Suppressor macrophage treated with lipopolysaccharide for 1 hour (primary cell): ENCODE measurements at regions not wholly inside any gene's neighbourhood (a gene's known extent, or its start where the extent isn't known, plus 50 kb on each side); places are given as distances from the start of the nearest gene placed in this dataset.

ENCODE experiments used
- DNase-seq, 3 donors: peaks; one replicate each; pipeline ENCODE4 v3.0.0-alpha.2; 2020 to 2022

DNA sequence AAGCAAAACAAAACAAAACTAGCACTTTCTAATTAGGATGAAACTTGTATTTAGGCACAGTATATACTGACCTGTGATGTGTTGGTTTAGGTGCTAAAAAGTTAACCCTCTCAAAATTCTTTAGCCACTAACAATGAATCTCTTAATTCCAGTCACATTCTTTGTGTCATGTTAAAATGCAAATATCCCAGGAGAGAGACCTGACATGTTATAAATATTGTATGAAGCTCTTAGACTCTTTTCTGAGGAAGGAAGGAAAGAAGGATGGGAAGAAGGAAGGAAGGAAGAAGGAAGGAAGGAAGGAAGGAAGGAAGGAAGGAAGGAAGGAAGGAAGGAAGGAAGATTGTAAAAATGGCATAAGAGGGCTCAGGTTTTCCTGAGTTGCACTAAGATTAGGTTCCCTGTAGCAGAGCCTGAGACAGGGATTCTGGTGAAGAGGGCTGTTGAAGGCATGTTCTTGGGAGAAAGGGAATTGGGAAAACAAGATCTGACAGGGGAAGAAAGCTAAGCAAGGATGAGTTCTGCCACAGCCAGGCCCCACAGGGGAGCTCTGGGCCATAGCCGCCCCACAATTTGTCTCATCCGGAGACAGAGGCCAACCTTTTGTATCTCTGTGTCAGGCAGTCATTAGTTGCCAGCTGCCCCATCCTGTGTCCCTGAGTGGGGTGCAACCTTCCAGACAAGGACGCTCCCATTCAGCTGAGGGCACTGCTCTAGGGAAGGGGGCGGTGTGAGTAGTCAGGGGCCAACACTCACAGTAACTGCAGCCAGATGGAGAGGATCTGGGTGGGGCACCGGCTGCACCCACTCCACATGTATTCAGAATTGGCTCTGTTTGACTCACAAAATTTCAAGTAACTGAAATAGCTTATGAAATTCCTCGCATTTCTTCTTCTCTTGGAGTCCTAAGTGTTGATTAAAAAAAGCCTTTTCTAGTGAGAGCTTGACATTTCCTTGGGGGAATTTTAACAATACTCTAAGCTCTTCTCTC lies 189.3 kb upstream of the ARG1 start:
- no peak for DNase-seq

DNA sequence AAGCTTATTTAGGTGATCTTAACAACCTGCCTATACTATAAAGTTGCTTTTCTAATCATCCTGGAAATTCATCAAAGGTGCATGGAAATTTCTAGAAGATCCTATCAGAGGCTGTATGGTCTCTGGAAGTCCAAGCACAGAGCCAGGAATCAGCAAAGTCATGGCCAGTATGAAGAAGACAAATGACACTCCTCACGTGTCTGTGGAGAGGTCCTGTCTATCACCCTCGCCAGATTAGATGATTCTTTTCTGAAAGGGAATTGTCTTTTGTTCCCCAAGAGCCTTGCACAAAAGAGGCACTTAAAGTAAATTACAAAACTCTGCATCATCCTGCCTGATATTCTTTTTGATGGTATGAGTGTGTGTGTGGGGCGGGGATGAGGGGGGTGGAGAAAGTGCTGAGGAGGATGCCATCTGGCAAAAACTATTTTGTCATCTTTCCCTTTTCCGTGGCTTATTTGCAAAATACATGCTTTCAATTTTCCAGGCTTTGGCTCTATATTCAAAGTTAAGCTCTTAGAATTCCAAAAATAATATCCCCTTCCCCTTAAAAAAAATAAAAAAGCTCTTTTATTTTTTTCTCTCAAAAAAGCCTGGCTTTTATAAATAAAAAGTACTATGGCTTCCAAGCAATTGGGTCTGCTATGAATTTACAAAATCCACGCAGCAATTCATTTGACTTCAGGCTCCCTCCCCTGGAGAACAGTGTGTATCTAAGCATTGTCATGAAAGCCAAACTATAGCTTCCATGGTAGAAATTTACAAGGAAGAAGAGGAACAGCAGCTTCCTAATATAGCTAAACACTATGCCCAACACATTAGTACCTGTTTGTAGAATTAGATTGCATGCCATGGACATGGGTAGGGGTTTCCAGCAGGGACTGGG lies 185.2 kb upstream of the ARG1 start:
- DNase-seq: no peak

DNA sequence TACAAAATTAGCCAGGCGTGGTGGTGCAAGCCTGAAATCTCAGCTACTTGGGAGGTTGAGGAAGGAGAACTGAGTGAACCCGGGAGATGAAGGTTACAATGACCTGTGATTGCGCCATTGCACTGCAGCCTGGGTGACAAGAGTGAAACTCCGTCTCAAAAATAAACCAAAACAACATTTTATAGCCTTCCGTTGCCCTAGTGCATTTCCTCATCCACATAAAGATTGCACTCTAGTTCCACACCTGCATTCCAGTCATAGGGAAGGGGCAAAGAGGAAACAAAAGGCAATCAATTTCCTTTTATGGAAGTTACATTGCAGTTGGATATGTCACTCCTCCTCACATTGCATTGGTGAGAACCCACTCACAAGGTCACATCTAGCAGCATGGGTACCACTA lies 182.7 kb upstream of the ARG1 start:
- no peak for DNase-seq

DNA sequence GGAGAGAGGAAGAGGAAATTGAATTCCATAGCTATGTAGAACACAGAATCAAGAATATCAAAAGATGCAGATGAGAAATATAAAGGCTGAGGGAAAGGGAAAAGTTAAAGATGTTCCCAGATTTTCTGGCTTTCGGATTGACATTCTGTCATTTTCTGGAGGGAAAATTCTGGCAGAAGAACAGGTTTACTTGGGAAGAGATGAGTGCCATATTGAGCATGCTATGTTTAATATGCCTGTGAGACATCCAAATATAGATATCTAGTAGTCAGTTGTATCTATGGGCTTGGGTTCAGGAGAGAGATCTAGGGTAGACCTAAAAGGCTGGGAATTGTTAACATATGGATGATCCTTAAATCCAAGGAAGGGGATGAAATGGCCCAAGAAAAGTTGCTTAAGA lies 181.9 kb upstream of the ARG1 start:
- no peak for DNase-seq

DNA sequence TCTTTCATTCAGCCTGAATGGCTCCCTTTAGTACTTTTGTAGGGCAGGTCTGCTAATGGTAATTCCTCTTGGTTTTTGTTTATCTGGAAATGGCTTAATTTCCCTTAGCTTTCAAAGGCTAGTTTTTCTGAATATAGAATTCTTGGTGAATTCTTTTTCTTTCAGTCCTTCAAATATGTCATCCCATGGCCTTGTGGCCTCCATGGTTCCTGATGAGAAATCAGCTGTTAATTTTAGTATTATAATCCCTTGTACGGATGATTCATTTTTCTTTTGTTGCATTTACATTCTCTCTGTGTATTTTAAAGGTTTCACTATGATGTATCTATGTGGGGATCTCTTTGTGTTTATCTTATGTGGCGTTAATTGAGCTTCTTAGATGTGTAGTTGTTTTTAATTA lies 179.6 kb upstream of the ARG1 start:
- no peak for DNase-seq

DNA sequence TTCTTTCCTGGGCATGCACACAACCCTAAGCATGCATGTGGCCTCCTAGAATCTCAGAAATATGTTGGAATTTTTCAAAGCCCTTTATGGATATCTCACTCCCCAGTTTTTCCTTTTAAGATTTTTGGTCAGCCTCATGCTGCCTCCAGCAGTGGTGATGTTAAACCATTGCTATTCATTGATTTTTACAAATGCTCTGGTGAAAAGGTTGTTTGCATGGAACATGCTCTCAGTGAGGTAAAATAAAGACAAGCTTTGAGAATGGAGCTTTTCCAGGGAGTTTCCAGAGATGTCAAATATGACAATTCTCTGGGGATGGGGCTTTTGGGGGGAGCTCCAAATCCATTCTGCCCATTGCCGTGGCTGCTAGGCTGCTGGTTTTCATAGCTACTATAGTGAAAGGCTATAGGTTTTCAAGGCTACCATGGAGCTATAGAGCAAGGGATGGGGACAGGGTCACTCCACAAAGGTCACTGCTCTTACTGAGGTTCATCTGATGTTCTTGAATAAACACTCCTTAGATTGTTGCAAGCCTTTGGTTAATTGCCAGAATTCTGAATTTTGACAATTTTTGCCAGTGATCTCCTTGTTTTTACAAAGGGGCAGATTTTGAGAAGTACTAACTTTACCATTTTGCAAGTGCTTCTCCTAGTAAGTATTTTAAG lies 178.1 kb upstream of the ARG1 start:
- no peak for DNase-seq

DNA sequence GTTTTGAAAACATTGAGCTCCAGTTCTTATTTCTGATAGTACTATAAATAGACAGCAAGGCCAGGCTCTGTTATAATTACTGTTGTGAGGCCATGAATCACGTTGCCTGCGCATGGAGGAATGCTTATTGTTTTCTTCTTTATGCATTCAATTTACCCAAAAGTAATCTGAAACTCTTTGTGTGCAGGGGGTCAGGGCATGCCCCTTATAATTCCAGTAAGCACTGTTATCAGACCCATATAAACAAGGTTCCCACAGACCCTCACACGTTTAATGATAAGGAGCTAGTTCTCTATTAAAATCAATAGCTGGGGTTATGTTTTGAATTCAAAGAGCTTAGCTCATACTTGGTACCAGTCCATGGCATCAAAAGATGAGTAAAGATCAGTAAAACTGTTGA lies 174.8 kb upstream of the ARG1 start:
- no peak for DNase-seq

DNA sequence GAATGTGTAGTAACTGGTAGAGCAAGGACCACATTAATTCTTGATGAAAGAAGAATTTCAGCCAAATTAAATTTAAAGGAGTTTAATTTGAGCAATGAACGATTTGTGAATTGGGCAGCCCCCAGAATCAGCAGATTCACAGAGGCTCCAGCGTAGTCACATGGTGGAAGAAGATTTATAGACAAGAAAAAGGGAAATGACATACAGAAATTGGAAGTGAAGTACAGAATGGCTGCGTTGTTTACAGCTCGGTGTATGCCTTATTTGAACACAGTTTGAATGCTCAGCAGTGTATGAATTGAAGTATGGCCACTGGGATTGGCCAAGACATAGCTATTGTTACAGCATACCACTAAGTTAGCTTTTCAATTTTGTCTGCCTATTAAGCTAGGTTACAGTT lies 173.6 kb upstream of the ARG1 start:
- peak in 1 of 3 donors; percentile 1 for DNase-seq

DNA sequence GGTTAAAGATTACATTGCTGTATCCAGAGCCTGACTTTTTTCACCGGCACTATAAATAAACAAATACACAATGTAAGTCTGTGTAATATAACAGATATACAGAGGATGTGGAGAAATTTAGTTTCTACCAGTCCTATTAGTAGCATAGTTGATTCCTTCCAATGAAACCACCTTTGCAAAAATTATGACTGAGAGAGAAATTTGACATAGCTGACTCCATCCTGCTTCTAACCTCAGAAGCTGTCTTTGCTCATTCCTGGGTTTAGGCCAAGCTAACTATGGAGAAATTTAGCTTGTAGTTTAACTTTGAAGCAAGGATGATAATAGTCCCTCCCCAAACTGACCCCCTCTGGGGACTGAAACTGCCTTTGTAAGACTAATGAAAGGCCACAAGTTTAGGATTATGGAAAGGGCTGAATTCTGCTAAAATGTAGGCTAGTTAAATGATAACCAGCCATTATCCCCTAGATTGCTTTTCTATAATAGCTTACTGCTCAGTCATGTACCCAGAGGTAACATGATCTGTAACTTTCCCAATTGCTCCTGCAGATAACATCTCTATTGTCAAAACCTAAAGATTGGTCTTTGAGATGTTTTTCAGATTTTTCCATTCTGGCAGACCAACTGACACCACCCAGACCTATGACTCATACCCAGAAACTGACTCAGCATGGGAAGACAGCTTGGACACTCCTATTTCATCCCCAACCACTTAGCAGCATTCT lies 172.8 kb upstream of the ARG1 start:
- DNase-seq: peak in 2 of 3 donors; percentile 5 to 22

DNA sequence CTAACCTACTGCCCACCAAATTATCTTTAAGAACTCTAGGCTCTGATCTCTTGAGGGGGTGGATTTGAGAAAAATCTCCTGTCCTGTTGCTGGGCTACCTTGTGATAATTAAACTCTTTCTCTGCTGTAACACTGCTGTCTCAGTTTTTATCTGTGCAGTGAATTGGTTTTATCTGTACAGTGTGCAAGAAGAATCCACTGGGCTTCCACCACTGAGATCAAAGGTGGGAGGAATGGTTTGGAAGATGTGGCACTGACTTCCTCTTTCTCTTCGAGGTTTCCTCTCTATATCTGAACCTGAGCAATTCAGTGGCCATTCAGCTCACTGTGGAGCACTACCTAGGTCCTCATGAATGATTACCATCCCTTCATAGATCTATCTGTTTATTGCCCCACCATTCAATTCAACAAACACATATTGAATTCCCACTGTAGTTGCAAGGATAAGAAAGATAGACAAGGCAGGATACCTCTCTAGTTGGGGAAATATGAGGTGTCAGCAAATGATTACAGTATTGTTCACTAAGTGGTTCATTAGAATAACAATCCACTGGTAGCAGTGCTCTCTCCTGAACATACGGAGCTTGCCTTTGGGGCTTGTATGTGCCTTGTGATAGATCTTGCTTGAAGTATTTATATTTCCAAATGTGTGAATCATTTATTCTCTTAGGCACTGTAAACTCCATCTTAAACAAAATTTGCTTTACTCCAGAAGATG lies 172.1 kb upstream of the ARG1 start:
- no peak for DNase-seq

DNA sequence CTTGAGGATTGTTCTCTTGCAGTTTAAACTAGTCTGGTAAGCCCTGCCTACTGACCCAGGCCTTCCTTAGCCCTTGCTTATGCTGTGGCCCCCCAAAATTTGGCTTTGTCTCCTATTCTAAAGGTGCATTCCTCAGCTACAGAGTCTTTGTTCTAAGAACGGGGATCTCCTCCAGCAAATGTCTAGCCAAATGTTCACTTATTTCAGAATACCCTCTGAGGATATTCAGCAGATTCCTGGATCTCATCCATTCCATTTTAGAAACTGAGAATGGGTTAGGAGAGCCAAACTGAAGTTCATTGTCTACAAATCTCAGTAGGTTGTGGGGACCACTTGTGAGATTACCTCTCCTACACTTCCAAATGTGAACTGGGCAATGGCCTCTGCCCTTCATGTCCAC lies 164.2 kb upstream of the ARG1 start:
- DNase-seq: no peak

DNA sequence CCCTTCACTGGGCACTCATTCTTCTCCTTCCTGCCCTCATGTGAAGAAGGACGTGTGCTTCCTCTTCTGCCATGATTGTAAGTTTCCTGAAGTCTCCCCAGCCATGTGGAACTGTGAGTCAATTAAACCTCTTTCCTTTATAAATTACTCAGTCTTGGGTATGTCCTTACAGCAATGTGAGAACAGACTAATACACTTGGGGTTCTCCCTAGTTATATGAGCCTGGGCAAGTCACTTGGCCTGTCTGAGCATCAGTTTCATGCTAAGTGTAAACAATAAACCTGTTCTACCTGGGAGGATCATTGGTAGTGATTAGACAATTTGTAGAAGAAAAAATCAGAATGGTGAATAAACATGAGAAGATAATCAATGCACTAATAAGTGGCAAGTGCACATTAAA lies 162.2 kb upstream of the ARG1 start:
- no peak for DNase-seq

DNA sequence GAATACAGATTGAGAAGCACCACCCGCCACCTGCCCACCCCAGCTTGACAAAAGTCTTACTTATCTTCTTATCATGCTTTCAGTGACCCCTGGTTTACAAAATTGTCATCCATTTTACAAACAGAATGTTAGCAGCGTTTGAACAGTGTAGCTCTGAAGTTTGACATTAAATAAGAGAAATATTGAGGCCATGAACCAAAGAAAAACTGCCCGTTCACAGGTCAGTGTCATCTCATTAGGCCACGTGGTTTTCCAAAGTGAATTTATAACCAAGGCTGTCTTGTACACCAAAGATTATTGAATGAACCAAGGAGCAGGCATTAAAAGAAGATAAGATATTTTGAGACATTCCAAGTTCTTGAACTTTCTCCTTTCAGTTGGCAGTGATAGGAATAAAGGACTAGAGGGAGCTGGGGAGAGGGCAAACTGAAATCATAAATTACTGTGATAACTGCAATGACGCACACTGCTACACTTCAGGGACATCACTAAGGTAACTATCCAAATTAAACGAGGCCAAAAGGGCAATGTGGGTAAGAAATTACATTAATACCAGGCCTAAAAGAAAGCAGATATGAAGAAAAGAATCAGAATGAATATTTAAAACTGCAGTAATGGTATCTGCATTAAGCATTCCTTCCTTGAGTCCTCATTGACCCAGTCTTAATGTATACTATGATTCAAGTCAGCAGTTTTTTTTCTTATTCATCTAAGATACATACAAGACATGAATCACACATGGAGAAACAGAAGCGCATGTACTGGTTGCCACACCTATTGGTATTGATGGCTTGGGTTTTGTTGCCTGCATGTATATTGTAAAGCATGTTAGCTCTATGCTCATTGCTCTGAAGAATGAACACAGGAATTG lies 159.8 kb upstream of the ARG1 start:
- DNase-seq: no peak

DNA sequence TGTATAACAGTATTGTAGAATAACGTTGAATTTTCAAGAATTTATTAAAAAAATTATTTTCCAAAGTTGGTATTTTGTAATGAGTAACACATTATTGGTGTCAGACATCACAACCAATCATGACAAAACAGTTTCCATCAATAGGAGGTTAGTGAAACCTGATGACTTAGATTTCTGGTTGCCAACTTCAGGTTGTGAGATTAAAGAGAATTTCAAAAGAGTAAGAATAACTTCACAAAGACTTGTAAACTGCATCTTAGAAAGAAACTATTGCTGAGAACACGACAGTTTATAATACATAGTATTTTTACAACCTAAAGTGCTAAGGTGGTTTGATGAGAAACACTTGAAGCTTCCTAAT lies 159.2 kb upstream of the ARG1 start:
- DNase-seq: no peak

DNA sequence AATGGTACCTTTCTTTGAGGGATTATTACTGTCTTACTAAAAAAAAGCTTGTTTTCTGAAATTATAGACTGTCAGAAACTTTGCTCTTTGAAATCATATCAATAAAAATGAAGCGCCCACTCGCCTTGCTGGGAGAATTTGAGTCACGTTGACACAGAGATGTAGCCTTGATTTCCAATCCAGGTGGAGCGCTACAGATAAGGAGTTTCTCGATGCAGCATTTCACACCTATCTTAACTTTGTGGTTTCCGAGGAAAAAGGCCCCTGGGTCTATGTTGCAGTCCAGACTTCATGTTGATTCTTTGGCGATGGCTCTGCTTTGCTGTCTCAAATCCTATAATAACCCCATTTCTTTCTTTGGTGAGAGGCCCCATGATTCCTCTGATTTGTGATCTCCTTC lies 158.1 kb upstream of the ARG1 start:
- DNase-seq: no peak

DNA sequence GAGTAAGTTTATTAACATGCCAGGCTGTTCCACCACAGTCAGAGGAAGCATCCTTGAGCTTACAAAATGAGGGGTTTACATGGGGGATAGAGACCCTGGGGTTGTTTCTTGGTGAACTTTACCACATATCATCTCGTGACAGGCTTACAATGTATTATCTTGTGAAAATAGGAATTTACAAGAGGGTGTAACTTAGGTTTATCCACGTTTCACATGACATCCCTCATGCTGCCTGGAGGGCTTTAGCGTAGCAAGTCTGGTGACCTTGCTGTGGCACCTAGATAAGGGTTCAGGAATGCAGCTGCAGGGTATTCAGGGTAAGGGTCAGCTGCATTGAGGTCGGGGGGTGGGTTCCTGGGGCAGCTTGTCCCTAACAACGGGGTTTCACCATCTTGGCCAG lies 154.6 kb upstream of the ARG1 start:
- no peak for DNase-seq

DNA sequence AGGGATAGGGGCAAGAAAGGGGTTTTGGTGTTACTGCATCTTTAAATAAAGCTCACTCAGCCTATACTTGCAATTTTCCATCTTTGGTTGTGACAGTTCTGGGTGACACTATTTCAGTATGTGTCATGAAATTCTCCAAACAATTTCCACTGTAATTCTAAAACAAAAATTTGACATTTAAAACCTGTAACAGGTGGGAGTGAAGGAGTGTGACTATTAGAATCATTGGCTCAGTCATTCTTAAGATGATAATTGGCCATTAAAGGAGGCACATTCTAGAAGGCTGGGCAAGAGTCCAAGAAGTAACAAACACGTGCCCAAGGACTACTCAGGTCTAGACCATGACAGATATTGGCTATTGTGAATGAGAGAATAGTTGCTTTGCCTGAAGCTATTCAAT lies 153.3 kb upstream of the ARG1 start:
- DNase-seq: no peak

DNA sequence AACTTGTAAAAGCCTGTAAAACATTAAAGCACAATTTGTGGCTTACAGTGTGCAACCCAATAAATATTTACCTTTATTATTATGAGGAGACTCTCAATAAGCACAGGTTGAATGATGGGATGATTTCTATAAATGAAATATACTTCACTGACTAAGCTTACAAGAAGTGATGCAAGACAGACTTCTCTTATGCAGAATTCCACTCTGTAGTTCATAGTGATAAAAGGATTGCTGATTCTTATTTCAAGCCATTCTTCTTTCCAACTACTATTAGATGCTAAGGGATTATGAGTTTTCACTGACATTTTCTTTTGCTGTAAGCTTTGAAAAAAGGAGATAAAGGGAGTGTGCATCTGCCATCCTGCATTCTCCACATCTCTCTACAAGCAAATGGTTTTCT lies 149.0 kb upstream of the ARG1 start:
- DNase-seq: no peak

DNA sequence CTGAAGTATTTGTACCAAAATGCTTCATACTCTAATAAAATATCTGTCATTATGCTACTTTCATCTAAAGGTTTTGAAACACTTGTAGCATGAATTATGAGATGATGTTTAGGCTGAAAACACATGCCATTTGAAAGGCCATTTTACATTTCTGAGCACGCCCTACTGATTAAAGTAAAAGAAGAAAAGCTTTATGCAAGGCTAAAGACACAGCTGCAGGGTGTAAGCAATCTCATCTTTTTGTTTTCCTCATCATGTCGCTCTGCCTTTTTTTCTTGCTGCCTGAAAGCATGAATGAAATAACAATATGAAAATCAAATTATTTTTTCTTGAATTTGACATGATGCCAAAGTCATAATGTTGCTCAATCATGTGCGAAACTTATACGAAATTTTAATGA lies 148.6 kb upstream of the ARG1 start:
- DNase-seq: no peak

DNA sequence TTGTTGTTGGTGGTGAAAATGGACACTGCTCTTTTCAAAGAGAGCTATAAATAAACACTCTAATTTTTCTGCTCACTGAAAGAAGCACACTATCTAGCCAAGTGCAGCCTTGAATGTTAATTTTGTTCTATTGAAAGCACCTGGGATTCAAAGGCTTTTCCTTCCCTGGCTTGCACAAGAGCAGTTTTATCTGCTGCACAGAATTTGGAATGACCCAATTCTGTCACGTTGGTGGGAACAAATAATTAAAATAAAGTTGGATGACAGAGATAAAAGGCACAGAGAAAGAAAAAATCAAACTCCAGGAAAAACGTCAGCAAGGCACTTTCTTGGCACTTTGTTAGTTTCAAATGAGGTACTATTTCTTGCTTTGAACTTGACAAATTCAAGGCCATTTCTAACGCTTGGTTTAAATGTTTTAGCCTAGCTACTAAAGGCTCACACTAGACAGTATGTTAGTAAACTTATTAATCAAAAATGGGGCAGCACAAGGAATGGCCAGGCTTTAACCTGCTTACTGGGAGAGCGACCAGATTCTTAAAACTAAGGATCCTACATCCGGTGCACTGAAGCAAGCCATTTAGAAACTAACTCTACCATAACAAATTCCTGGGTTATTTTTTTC lies 145.5 kb upstream of the ARG1 start:
- no peak for DNase-seq

DNA sequence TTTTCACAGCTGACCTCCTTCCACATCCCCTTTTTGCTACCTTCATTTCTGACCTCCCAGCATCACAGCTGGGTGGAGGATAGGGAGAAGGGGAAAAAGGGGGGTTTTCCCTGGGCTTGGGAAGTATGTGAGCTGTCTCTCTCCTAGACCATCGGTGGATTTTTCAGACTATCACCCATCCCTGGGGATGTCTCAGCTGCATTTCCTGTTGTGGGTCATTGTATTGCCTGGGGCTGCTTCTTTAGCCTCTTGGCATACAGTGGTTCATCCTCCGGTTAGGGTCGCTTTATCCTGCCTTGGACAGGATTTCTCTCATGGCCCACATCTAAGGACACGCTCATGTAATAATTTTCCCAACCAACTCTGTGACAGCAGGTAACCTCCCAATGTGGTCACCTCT lies 142.5 kb upstream of the ARG1 start:
- peak in 1 of 3 donors; percentile 32 for DNase-seq
